Activated T-cell treated with anti-CD3 and anti-CD28 coated beads, Interleukin-2, amount 50 U/mL, for 72 hours (primary cell): ENCODE measurements at regions not wholly inside any gene's neighbourhood (a gene's known extent, or its start where the extent isn't known, plus 50 kb on each side); places are given as distances from the start of the nearest gene placed in this dataset.

Source experiments
- ATAC-seq, 2 donors: fragments of 150-1000 bp; cut with Tn5 transposase; replicated peaks in 1 of 2; 2 replicates each; pipeline ENCODE4 v1.10.0; 2021; ENCODE audit warnings: moderate library complexity in 2 of 2, mild to moderate bottlenecking in 1 of 2
- DNase-seq, 2 donors: peaks; one replicate each; pipeline ENCODE4 v3.0.0; 2021 to 2022; ENCODE audit warnings: mixed read lengths in 1 of 2
- H3K27ac Mint-ChIP-seq: one replicate; pipeline ENCODE4 v1.8.0; 2022; ENCODE audit warnings: mild to moderate bottlenecking, moderate library complexity, mixed read lengths
- H3K27me3 Mint-ChIP-seq: one replicate; pipeline ENCODE4 v1.8.0; 2022; ENCODE audit warnings: low read depth, mixed read lengths
- H3K36me3 Mint-ChIP-seq, 2 donors: one replicate each; pipeline ENCODE4 v1.8.0; 2022; ENCODE audit warnings: mixed read lengths in 2 of 2, mild to moderate bottlenecking in 1 of 2; ENCODE audit not compliant: insufficient read depth in 2 of 2
- H3K4me1 Mint-ChIP-seq: one replicate; pipeline ENCODE4 v1.8.0; 2022; ENCODE audit warnings: low read depth, mixed read lengths
- H3K4me3 Mint-ChIP-seq, 2 donors: one replicate each; pipeline ENCODE4 v1.8.0; 2022; ENCODE audit warnings: mild to moderate bottlenecking in 2 of 2, mixed read lengths in 2 of 2, moderate library complexity in 2 of 2
- H3K9me3 Mint-ChIP-seq, 2 donors: one replicate each; pipeline ENCODE4 v1.8.0; 2022; ENCODE audit warnings: mixed read lengths in 2 of 2

DNA sequence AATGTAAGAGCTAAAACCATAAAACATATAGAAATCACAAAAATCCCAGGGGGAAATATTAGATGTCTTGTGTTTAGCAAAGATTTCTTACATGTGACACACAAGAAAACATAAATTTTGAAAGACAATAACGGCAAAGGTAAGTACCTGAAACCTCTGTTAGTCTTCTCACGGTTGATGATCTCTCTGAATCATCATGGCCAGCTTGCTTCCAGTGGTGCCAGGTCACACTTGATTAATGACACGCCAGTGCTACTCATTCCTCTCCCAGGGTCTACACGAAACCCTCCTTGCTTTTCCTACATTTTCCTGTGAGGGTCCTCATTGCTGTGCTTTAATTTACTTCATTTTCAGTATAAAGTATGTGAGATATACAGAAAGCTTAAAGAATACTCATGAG lies 114.4 kb upstream of the PARP11 start:
- H3K9me3 Mint-ChIP-seq: no peaks in the 10 kb centered on the region
- ATAC-seq: no peak
- H3K27ac Mint-ChIP-seq: peak overlapping the region; percentile 83

DNA sequence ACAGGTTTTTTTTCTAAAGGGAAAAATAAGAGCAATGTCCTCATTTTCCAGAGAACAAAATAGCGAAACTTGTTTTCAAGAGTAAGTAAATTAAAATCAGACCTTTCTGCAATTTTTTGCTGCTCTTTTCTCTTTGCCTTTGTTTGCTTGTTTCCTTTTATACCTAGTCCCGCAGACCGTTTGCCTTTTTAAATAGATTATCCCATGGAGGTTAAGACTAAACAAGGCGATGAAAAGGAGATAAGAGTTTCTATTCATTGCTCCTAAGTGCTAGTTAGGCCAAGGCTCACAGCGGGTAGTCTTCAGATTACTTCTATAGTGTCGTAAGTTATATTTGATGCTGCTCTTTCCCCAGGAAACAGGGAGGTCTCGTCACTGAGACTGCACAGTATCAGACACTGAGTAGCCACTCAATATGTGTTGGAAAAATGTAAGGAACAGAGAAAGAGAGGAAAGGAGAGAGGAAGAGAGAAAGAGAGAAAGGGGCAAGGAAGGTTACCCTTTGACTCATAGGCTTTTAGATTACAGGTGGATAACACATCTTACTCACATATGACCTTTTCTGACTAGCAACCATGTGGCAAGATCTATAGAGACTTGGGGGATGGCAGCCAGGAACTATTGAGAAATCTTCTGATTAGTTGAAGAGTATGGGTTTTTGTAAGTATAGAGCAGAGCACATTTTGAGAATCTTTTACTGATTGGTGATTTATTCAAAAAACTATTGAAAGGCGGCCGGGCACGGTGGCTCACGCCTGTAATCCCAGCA lies 107.5 kb upstream of the PARP11 start:
- Mint-ChIP-seq H3K4me3 (peak overlapping the region; percentile 18 to 30), H3K27ac (peak overlapping the region; percentile 2), H3K4me1 (peaks cover 53% of the 10 kb centered on the region), H3K36me3 (peaks cover 4 to 15% of the 10 kb centered on the region in 2 donors), H3K27me3 (no peaks in the 10 kb centered on the region), H3K9me3 (peaks cover 4 to 5% of the 10 kb centered on the region in 2 donors)
- no peak for DNase-seq
- ATAC-seq: peak; percentile 61 to 71

More for the DNA sequence above, 114.4 kb upstream of the PARP11 start:
- DNase-seq: no peak
- no peak overlapping the region for H3K4me3 Mint-ChIP-seq
- H3K4me1 Mint-ChIP-seq: peaks cover 37% of the 10 kb centered on the region
- peaks cover 0 to 7% of the 10 kb centered on the region in 2 donors for H3K36me3 Mint-ChIP-seq
- peaks cover 7% of the 10 kb centered on the region for H3K27me3 Mint-ChIP-seq

GRCh38 chr12:3977621-3978020 lies 104.4 kb upstream of the PARP11 start:
- Mint-ChIP-seq H3K27ac (no peak overlapping the region), H3K4me1 (peaks cover 84% of the 10 kb centered on the region), H3K27me3 (no peaks in the 10 kb centered on the region), H3K9me3 (peaks cover 4 to 5% of the 10 kb centered on the region in 2 donors), H3K4me3 (no peak overlapping the region), H3K36me3 (peaks cover 4 to 8% of the 10 kb centered on the region in 2 donors)
- no peak for ATAC-seq
- DNase-seq: no peak

DNA sequence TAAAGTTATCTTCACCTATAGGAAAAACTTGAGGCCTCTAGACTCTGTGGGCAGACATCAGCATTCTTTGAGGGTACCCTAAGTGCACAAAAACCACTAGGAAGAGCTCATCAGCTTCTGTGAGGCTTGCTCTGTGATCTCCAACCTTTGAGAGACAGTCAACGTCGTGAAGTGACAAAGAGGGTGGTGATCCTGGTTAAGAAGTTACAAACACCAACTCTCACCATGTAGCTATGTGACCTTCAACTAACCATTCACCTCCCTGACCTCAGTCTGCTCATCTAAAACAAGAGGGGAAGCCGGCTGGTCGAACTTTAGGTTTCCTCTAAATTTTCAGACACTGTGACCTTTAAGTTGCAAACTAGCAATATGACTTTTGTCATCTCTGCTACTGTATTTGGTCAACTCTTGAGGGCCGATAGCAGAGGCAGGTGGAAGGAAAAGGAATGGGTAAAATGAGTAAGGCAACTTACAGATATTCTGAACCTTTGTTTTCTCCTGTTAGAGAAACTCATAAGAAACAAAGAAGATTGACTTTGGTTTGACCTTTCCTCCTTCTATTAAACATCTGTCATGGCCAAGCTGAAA lies 103.2 kb upstream of the PARP11 start:
- Mint-ChIP-seq H3K4me1 (peaks cover 90% of the 10 kb centered on the region), H3K27me3 (no peaks in the 10 kb centered on the region), H3K4me3 (peak overlapping the region; percentile 41 to 58), H3K9me3 (peaks cover 2 to 4% of the 10 kb centered on the region in 2 donors), H3K27ac (peak overlapping the region; percentile 3), H3K36me3 (peaks cover 0 to 3% of the 10 kb centered on the region in 2 donors)
- peak; percentile 53 to 61 for DNase-seq
- peak; percentile 78 to 83 for ATAC-seq

GRCh38 chr12:3975652-3976051 lies 102.5 kb upstream of the PARP11 start:
- no peak for DNase-seq
- Mint-ChIP-seq H3K36me3 (peaks cover 0 to 2% of the 10 kb centered on the region in 2 donors), H3K27ac (peak overlapping the region; percentile 66), H3K9me3 (peaks cover 2% of the 10 kb centered on the region in 2 donors), H3K4me3 (peak overlapping the region; percentile 18 to 41), H3K27me3 (no peaks in the 10 kb centered on the region), H3K4me1 (peaks cover 88% of the 10 kb centered on the region)
- ATAC-seq: no peak

DNA sequence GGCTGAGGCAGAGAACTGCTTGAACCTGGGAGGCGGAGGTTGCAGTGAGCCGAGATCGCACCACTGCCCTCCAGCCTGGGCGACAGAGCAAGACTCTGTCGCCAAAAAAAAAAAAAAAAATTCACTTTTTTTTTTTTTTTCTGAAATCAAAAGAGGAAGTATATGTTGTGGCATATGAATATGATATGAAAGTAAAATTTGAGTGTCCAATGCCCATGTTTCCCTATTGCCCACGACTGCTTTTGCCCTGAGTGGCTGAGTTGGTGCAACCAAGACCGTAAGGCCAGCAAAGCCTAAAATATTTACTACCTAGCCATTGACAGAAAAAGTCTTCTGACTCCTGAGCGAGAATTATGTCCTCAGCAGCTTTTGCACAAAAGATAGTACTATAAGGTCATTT lies 101.7 kb upstream of the PARP11 start:
- peak overlapping the region in 1 of 2 donors; percentile 64 for H3K4me3 Mint-ChIP-seq
- DNase-seq (no peak), ATAC-seq (no peak)
- H3K27ac Mint-ChIP-seq: no peak overlapping the region
- H3K9me3 Mint-ChIP-seq: peaks cover 2% of the 10 kb centered on the region in 2 donors
- peaks cover 80% of the 10 kb centered on the region for H3K4me1 Mint-ChIP-seq
- peaks cover 0 to 2% of the 10 kb centered on the region in 2 donors for H3K36me3 Mint-ChIP-seq
- H3K27me3 Mint-ChIP-seq: no peaks in the 10 kb centered on the region

DNA sequence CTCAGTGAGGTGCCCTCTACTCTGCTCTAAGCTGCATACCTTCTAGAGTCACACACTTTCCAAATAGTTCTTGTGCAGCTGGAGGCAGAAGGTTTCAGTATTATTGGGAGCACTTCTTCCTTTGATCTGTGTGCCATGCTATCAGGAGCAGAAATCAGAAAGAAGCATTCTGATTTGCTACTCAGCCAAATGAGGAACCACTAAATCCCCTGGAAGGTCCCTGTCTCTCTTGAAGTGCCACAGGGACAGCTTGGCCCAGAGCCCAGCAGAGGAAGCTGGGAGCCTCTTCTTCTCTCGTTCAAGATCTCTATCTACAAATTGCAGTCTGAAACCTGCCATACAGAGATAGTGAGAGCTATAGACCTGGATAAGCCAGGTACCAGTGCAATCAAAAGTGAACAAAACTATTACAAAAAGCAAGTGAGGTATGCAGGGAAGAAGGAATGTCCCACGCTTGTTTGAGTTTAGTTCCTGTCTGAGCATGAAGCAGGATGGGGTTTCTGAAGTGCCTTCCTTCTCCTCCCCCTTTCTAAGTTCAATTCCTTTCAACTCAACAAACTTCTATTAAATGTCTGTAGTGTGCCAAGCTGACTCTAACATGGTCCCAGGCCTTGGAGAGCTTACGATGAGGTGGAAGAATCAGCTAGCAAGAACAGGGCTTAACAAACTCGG lies 100.9 kb upstream of the PARP11 start:
- Mint-ChIP-seq H3K4me3 (peak overlapping the region; percentile 64 to 89), H3K9me3 (peaks cover 2% of the 10 kb centered on the region in 2 donors), H3K36me3 (peaks cover 0 to 2% of the 10 kb centered on the region in 2 donors), H3K27me3 (no peaks in the 10 kb centered on the region), H3K27ac (peak overlapping the region; percentile 36), H3K4me1 (peaks cover 79% of the 10 kb centered on the region)
- peak; percentile 34 to 44 for ATAC-seq
- no peak for DNase-seq

DNA sequence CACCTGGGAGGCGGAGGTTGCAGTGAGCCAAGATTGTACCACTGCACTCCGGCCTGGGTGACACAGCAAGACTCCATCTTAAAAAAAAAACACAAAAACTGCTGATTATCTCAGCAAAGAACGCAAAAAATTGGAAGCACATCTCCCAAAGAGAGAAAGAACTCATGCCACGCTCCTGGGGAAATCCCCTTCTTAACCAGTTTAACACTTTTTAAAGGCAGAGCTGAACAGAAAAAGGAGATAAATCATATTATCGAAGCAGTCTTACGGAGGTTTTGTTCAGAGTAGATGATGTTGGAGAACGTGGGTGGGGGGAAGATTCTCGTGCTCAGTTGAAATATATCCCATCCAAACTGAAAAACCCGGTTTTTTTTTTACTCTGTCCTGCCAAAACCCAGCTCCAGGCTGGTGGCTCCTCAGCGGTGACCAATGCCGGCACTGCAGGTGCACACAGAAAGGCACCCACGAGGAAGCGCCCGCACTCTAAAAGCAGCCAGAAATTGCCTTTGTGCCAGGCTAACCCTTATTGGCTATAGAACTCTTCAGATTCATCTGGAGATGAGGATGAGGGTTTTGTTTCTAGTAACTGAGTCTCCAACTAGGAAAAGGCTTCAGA lies 100.2 kb upstream of the PARP11 start:
- peaks cover 2% of the 10 kb centered on the region in 2 donors for H3K9me3 Mint-ChIP-seq
- no peaks in the 10 kb centered on the region for H3K27me3 Mint-ChIP-seq
- ATAC-seq (peak in 1 of 2 donors; percentile 12), DNase-seq (no peak)
- H3K4me3 Mint-ChIP-seq: peak overlapping the region; percentile 64 to 89
- H3K4me1 Mint-ChIP-seq: peaks cover 77% of the 10 kb centered on the region
- H3K36me3 Mint-ChIP-seq: peaks cover 0 to 2% of the 10 kb centered on the region in 2 donors
- peak overlapping the region; percentile 36 for H3K27ac Mint-ChIP-seq

DNA sequence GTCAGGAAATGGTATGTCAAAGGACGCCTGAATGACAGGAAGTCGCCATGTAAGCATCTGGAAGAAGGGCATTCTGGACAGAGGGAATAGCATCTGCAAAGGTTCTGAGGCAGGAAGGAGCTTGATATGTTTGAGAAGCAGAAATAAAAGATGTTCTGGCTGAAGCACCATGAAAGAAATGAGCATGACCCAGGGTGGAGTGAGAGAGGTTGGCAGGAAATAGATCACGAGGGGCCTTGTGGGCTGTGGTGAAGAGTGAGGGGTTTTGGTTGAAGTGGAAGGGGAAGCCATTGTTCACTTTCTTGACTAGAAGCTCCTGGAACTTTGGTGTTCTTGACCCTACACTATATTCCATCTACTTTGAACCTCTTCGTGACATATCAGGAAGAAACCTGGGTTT lies 99.4 kb upstream of the PARP11 start:
- peak overlapping the region; percentile 53 to 64 for H3K4me3 Mint-ChIP-seq

GRCh38 chr12:3968523-3968922 lies 95.3 kb upstream of the PARP11 start:
- Mint-ChIP-seq H3K9me3 (no peaks in the 10 kb centered on the region), H3K27ac (no peak overlapping the region), H3K27me3 (no peaks in the 10 kb centered on the region), H3K4me3 (no peak overlapping the region), H3K4me1 (peaks cover 32% of the 10 kb centered on the region), H3K36me3 (no peaks in the 10 kb centered on the region)
- DNase-seq (no peak), ATAC-seq (no peak)

More for the DNA sequence above, 99.4 kb upstream of the PARP11 start:
- no peaks in the 10 kb centered on the region for H3K27me3 Mint-ChIP-seq
- H3K4me1 Mint-ChIP-seq: peaks cover 73% of the 10 kb centered on the region
- H3K27ac Mint-ChIP-seq: peak overlapping the region; percentile 10
- DNase-seq: peak; percentile 46 to 55
- H3K36me3 Mint-ChIP-seq: peaks cover 0 to under 1% of the 10 kb centered on the region in 2 donors
- peaks cover 1 to 2% of the 10 kb centered on the region in 2 donors for H3K9me3 Mint-ChIP-seq
- ATAC-seq: peak in 1 of 2 donors; percentile 19

GRCh38 chr12:3967556-3968160 lies 94.5 kb upstream of the PARP11 start:
- ATAC-seq: no peak
- DNase-seq: no peak
- H3K9me3 Mint-ChIP-seq: no peaks in the 10 kb centered on the region
- no peak overlapping the region for H3K4me3 Mint-ChIP-seq
- no peaks in the 10 kb centered on the region for H3K36me3 Mint-ChIP-seq
- peaks cover 31% of the 10 kb centered on the region for H3K4me1 Mint-ChIP-seq
- H3K27ac Mint-ChIP-seq: no peak overlapping the region
- H3K27me3 Mint-ChIP-seq: no peaks in the 10 kb centered on the region

GRCh38 chr12:3966376-3966775 lies 93.2 kb upstream of the PARP11 start:
- peaks cover 30% of the 10 kb centered on the region for H3K4me1 Mint-ChIP-seq
- ATAC-seq (no peak), DNase-seq (no peak)
- no peaks in the 10 kb centered on the region for H3K27me3 Mint-ChIP-seq
- H3K36me3 Mint-ChIP-seq: no peaks in the 10 kb centered on the region
- no peak overlapping the region for H3K27ac Mint-ChIP-seq
- H3K4me3 Mint-ChIP-seq: no peak overlapping the region
- no peaks in the 10 kb centered on the region for H3K9me3 Mint-ChIP-seq
